ENCODE measurements at regions not wholly inside any gene's neighbourhood (a gene's known extent, or its start where the extent isn't known, plus 50 kb on each side); places are given as distances from the start of the nearest gene placed in this dataset.

- no peaks in the 10 kb centered on the region for H3K79me2 ChIP-seq (ENCODE audit: insufficient read depth, low read length)
- WGBS (ENCODE audit: low lambda C conversion rate): 4% methylated on average over 5 of the region's 5 CpGs
- no TSS peak for BruUV-seq (replicated peaks)
- peaks cover 98% of the 10 kb centered on the region for H3K9me3 ChIP-seq (ENCODE audit: low read length)
- DNase-seq (ENCODE audit: low spot score) (no peak), FAIRE-seq (no peak), ATAC-seq (no peak)
- in situ Hi-C loops (cut with HindIII; ENCODE audit: extremely low pct_ligation_motif_present, low pct_unique_long_range_greater_than_20kb) (no loop called here), intact Hi-C loops (cut with micrococcal nuclease; ENCODE audit: unreplicated experiment) (no loop called here)
- H3K9ac ChIP-seq (ENCODE audit: insufficient read depth, low read depth, low read length): no peak overlapping the region
- TF ChIP-seq ARHGAP35 (CRISPR knock-in tag; IDR thresholded peaks at IDR 0.05; ENCODE audit: borderline replicate concordance) (no peak), U2AF1 (optimal IDR thresholded peaks at IDR 0.05; ENCODE audit: low read depth, low read length) (no peak), PBX3 (CRISPR knock-in tag; IDR thresholded peaks at IDR 0.05; ENCODE audit: borderline replicate concordance) (no peak), ZNF605 (CRISPR knock-in tag; IDR thresholded peaks at IDR 0.05) (no peak)
- no peaks in the 10 kb centered on the region for H4K20me1 ChIP-seq (ENCODE audit: insufficient read depth, low read length)
- H3K4me3 ChIP-seq (replicated peaks in 1 of 3; ENCODE audit: insufficient read depth in 1 of 3, low read depth in 2 of 3, low read length in 3 of 3): no peak overlapping the region
- ChIA-PET CTCF (ENCODE audit: low intra/inter-chr PET ratio, low total read pairs) (no interaction called here), POLR2A (no interaction called here)
- no peak overlapping the region for H2AFZ ChIP-seq (ENCODE audit: low read length)
- no peak overlapping the region for H3K4me2 ChIP-seq (ENCODE audit: low read depth, low read length)
- no peaks in the 10 kb centered on the region for H3K4me1 ChIP-seq (ENCODE audit: insufficient read depth, low read length)
- no peaks in the 10 kb centered on the region for H3K36me3 ChIP-seq (replicated peaks in 1 of 2; ENCODE audit: control insufficient read depth in 1 of 2, insufficient read depth in 2 of 2, low read length in 2 of 2)
- no peak overlapping the region for H3K27ac ChIP-seq (ENCODE audit: extremely low read length, insufficient read depth, low read length)
- H3K27me3 ChIP-seq (ENCODE audit: control insufficient read depth in 1 of 2, insufficient read depth in 2 of 2, low read length in 2 of 2): no peaks in the 10 kb centered on the region
Observed at GRCh38 chr6:23089981-23090380, 520.6 kb downstream of the HDGFL1 start.

GRCh38 chr6:23091795-23092194, 522.4 kb downstream of the HDGFL1 start:
- Histone ChIP-seq H3K9ac (ENCODE audit: insufficient read depth, low read depth, low read length) (no peak overlapping the region), H3K36me3 (replicated peaks in 1 of 2; ENCODE audit: control insufficient read depth in 1 of 2, insufficient read depth in 2 of 2, low read length in 2 of 2) (no peaks in the 10 kb centered on the region), H3K4me1 (ENCODE audit: insufficient read depth, low read length) (no peaks in the 10 kb centered on the region), H3K27ac (ENCODE audit: extremely low read length, insufficient read depth, low read length) (no peak overlapping the region), H2AFZ (ENCODE audit: low read length) (no peak overlapping the region), H3K27me3 (ENCODE audit: control insufficient read depth in 1 of 2, insufficient read depth in 2 of 2, low read length in 2 of 2) (no peaks in the 10 kb centered on the region), H3K4me2 (ENCODE audit: low read depth, low read length) (no peak overlapping the region), H3K9me3 (ENCODE audit: low read length) (peaks cover 99% of the 10 kb centered on the region), H3K79me2 (ENCODE audit: insufficient read depth, low read length) (no peaks in the 10 kb centered on the region), H3K4me3 (replicated peaks in 1 of 3; ENCODE audit: insufficient read depth in 1 of 3, low read depth in 2 of 3, low read length in 3 of 3) (no peak overlapping the region), H4K20me1 (ENCODE audit: insufficient read depth, low read length) (no peaks in the 10 kb centered on the region)
- BruUV-seq (replicated peaks): no TSS peak
- intact Hi-C loops (cut with micrococcal nuclease; ENCODE audit: unreplicated experiment) (no loop called here), in situ Hi-C loops (cut with HindIII; ENCODE audit: extremely low pct_ligation_motif_present, low pct_unique_long_range_greater_than_20kb) (no loop called here)
- WGBS (ENCODE audit: low lambda C conversion rate): 1% methylated on average over 3 of the region's 3 CpGs
- DNase-seq (ENCODE audit: low spot score) (no peak), FAIRE-seq (no peak), ATAC-seq (no peak)
- POLR2A ChIA-PET: no interaction called here
- CTCF ChIA-PET (ENCODE audit: low intra/inter-chr PET ratio, low total read pairs): no interaction called here
- no peak for TF ChIP-seq ZNF530 (CRISPR knock-in tag; IDR thresholded peaks at IDR 0.05; ENCODE audit: low read depth)
- TF ChIP-seq ZSCAN21 (CRISPR knock-in tag; IDR thresholded peaks at IDR 0.05; ENCODE audit: borderline replicate concordance): no peak
- TF ChIP-seq HOXD1 (CRISPR knock-in tag; IDR thresholded peaks at IDR 0.05): no peak
- TF ChIP-seq ZNF619 (CRISPR knock-in tag; IDR thresholded peaks at IDR 0.05): no peak
- no peak for TF ChIP-seq TCF12 (IDR thresholded peaks at IDR 0.05)
- no peak for TF ChIP-seq TCF12 (CRISPR knock-in tag; IDR thresholded peaks at IDR 0.05)
- no peak for TF ChIP-seq ZNF501 (CRISPR knock-in tag; IDR thresholded peaks at IDR 0.05)
- TF ChIP-seq TFDP1 (CRISPR knock-in tag; IDR thresholded peaks at IDR 0.05; ENCODE audit: borderline replicate concordance): no peak
- TF ChIP-seq ZNF235 (CRISPR knock-in tag; IDR thresholded peaks at IDR 0.05; ENCODE audit: borderline replicate concordance): no peak
- no peak for TF ChIP-seq TOE1 (CRISPR knock-in tag; IDR thresholded peaks at IDR 0.05)
- no peak for TF ChIP-seq PHF21A (CRISPR knock-in tag; IDR thresholded peaks at IDR 0.05)
- TF ChIP-seq PREB (CRISPR knock-in tag; IDR thresholded peaks at IDR 0.05): no peak
- no peak for TF ChIP-seq FOXK2 (IDR thresholded peaks at IDR 0.05)
- TF ChIP-seq ZNF136 (CRISPR knock-in tag; IDR thresholded peaks at IDR 0.05; ENCODE audit: low read depth): no peak

All from HepG2 (cell line).